Lower leg skin (tissue), 3 donors: ENCODE measurements at regions not wholly inside any gene's neighbourhood (a gene's known extent, or its start where the extent isn't known, plus 50 kb on each side); places are given as distances from the start of the nearest gene placed in this dataset.

Experiments used
- POLR2A ChIP-seq, 2 donors: fragments of 450-650 bp; IDR thresholded peaks; one replicate each; pipeline ENCODE4 v1.6.1; 2016 to 2017; ENCODE audit warnings: antibody characterized with exemption in 2 of 2, mild to moderate bottlenecking in 1 of 2, moderate library complexity in 1 of 2
- TF ChIP-seq, protein P1 (sequence below), 3 donors: fragments of 450-650 bp; IDR thresholded peaks; one replicate each; pipeline ENCODE4 v1.5.1; 2016; ENCODE audit warnings: antibody characterized with exemption in 3 of 3, mild to moderate bottlenecking in 3 of 3, moderate library complexity in 2 of 3

DNA sequence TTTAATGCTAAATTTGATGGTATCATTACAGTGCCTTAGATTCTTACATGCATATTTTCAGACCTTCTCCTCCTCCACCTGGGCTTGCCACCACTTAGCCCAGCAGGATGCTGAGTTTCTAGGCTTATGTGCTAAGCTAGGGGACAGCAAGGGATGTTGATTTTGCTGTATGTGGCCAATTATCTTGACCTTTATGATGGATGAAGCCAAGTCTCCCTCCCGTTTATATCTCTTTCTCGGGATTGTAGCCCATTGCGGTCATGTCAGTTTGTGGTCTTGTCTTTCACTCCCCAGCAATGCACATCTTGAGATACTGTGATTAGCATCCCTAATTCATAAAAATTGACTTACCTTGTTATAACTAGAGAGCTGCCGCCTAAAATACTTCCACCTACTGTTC, 278.7 kb upstream of the SOX2 start:
- TF ChIP-seq, protein P1, sequence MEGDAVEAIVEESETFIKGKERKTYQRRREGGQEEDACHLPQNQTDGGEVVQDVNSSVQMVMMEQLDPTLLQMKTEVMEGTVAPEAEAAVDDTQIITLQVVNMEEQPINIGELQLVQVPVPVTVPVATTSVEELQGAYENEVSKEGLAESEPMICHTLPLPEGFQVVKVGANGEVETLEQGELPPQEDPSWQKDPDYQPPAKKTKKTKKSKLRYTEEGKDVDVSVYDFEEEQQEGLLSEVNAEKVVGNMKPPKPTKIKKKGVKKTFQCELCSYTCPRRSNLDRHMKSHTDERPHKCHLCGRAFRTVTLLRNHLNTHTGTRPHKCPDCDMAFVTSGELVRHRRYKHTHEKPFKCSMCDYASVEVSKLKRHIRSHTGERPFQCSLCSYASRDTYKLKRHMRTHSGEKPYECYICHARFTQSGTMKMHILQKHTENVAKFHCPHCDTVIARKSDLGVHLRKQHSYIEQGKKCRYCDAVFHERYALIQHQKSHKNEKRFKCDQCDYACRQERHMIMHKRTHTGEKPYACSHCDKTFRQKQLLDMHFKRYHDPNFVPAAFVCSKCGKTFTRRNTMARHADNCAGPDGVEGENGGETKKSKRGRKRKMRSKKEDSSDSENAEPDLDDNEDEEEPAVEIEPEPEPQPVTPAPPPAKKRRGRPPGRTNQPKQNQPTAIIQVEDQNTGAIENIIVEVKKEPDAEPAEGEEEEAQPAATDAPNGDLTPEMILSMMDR (IDR thresholded peaks at IDR 0.05) = no peak
- TF ChIP-seq POLR2A (IDR thresholded peaks at IDR 0.05) = no peak
